GM21447 (cell line): ENCODE measurements at regions not wholly inside any gene's neighbourhood (a gene's known extent, or its start where the extent isn't known, plus 50 kb on each side); places are given as distances from the start of the nearest gene placed in this dataset.
"Not testable (repeated sequence)": the region's sequence is repeated elsewhere in the genome, so short reads cannot be mapped to it uniquely, and the experiment has no call there.

ENCODE experiments used
- ATAC-seq: cut with Tn5 transposase; IDR thresholded peaks from one replicate; pipeline ENCODE4 v1.9.1; 2021; ENCODE audit not compliant: unreplicated experiment

GRCh38 chr13:97856304-97856675 is 97.2 kb upstream of the IPO5 start:
- no peak for ATAC-seq

- ATAC-seq: no peak
Observed at GRCh38 chr13:97858161-97858560, 95.3 kb upstream of the IPO5 start.

GRCh38 chr13:97866346-97866745 is 87.1 kb upstream of the IPO5 start:
- no peak for ATAC-seq

- no peak for ATAC-seq
Observed at GRCh38 chr13:97866751-97867150, 86.7 kb upstream of the IPO5 start.

GRCh38 chr13:97873398-97873797 is 80.1 kb upstream of the IPO5 start:
- ATAC-seq: no peak

GRCh38 chr13:97875218-97875617 is 78.3 kb upstream of the IPO5 start:
- ATAC-seq: no peak

GRCh38 chr13:97875911-97876310 is 77.6 kb upstream of the IPO5 start:
- no peak for ATAC-seq

GRCh38 chr13:97878431-97879375 is 74.8 kb upstream of the IPO5 start:
- no peak for ATAC-seq

GRCh38 chr13:97879646-97880310 is 73.7 kb upstream of the IPO5 start:
- no peak for ATAC-seq

GRCh38 chr13:97880311-97880675 is 73.2 kb upstream of the IPO5 start:
- no peak for ATAC-seq

GRCh38 chr13:97881556-97881955 is 71.9 kb upstream of the IPO5 start:
- no peak for ATAC-seq

GRCh38 chr13:97883396-97883795 is 70.1 kb upstream of the IPO5 start:
- ATAC-seq: no peak

GRCh38 chr13:97884707-97885468 is 68.6 kb upstream of the IPO5 start:
- no peak for ATAC-seq

- ATAC-seq: no peak
Observed at GRCh38 chr13:97885641-97886040, 67.8 kb upstream of the IPO5 start.

GRCh38 chr13:97889803-97890202 is 63.7 kb upstream of the IPO5 start:
- no peak for ATAC-seq

GRCh38 chr13:97890573-97890972 is 62.9 kb upstream of the IPO5 start:
- ATAC-seq: no peak

GRCh38 chr13:97891964-97892363 is 61.5 kb upstream of the IPO5 start:
- not testable (repeated sequence) for ATAC-seq

- ATAC-seq: no peak
Observed at GRCh38 chr13:97892717-97893116, 60.8 kb upstream of the IPO5 start.

GRCh38 chr13:97895383-97895782 is 58.1 kb upstream of the IPO5 start:
- ATAC-seq: no peak

- ATAC-seq: no peak
Observed at GRCh38 chr13:97896446-97896845, 57.0 kb upstream of the IPO5 start.

- no peak for ATAC-seq
Observed at GRCh38 chr13:97901716-97902115, 51.8 kb upstream of the IPO5 start.
